AG20443 (cell line): ENCODE measurements at regions not wholly inside any gene's neighbourhood (a gene's known extent, or its start where the extent isn't known, plus 50 kb on each side); places are given as distances from the start of the nearest gene placed in this dataset.

Experiments used
- DNase-seq: peaks from one replicate; pipeline ENCODE4 v3.0.0; 2012; ENCODE audit warnings: low spot score, mixed read lengths

- no peak for DNase-seq
Observed at GRCh38 chr15:47326410-47327333, 390.6 kb upstream of the SEMA6D start.

- no peak for DNase-seq
Observed at GRCh38 chr15:47331829-47332393, 385.4 kb upstream of the SEMA6D start.

GRCh38 chr15:47332481-47332880, 384.8 kb upstream of the SEMA6D start:
- DNase-seq, result no peak

GRCh38 chr15:47333734-47334133, 383.6 kb upstream of the SEMA6D start:
- no peak for DNase-seq

- no peak for DNase-seq
Observed at GRCh38 chr15:47334805-47335535, 382.3 kb upstream of the SEMA6D start.

- no peak for DNase-seq
Observed at GRCh38 chr15:47337106-47337505, 380.2 kb upstream of the SEMA6D start.

GRCh38 chr15:47337836-47338235, 379.5 kb upstream of the SEMA6D start:
- DNase-seq, result no peak

- DNase-seq, result no peak
Observed at GRCh38 chr15:47338771-47339170, 378.5 kb upstream of the SEMA6D start.

GRCh38 chr15:47339800-47340570, 377.3 kb upstream of the SEMA6D start:
- no peak for DNase-seq

- no peak for DNase-seq
Observed at GRCh38 chr15:47340571-47340920, 376.8 kb upstream of the SEMA6D start.

- no peak for DNase-seq
Observed at GRCh38 chr15:47349179-47349578, 368.1 kb upstream of the SEMA6D start.

- DNase-seq, result no peak
Observed at GRCh38 chr15:47351501-47351900, 365.8 kb upstream of the SEMA6D start.

- no peak for DNase-seq
Observed at GRCh38 chr15:47352217-47352616, 365.1 kb upstream of the SEMA6D start.

- no peak for DNase-seq
Observed at GRCh38 chr15:47355759-47356158, 361.5 kb upstream of the SEMA6D start.

GRCh38 chr15:47356297-47356696, 361.0 kb upstream of the SEMA6D start:
- no peak for DNase-seq

GRCh38 chr15:47358876-47359275, 358.4 kb upstream of the SEMA6D start:
- no peak for DNase-seq

- no peak for DNase-seq
Observed at GRCh38 chr15:47360305-47360704, 357.0 kb upstream of the SEMA6D start.

- DNase-seq, result no peak
Observed at GRCh38 chr15:47362118-47362905, 355.0 kb upstream of the SEMA6D start.

- DNase-seq, result no peak
Observed at GRCh38 chr15:47363653-47364052, 353.7 kb upstream of the SEMA6D start.

GRCh38 chr15:47364230-47365141, 352.8 kb upstream of the SEMA6D start:
- DNase-seq, result no peak
